Muscle of back (tissue), 3 donors: ENCODE measurements at regions not wholly inside any gene's neighbourhood (a gene's known extent, or its start where the extent isn't known, plus 50 kb on each side); places are given as distances from the start of the nearest gene placed in this dataset.

Experiments used
- DNase-seq, 3 donors: peaks; one replicate each; pipeline versions ENCODE4 v3.0.0 to v3.0.0-alpha.2; 2013

- DNase-seq, result peak in 1 of 3 donors; percentile 30
These were observed 123.8 kb upstream of the PCDH9 start for GRCh38 chr13:67353941-67354340.

GRCh38 chr13:67353031-67353430 lies 122.9 kb upstream of the PCDH9 start:
- no peak for DNase-seq

GRCh38 chr13:67351909-67352308 lies 121.8 kb upstream of the PCDH9 start:
- no peak for DNase-seq

- no peak for DNase-seq
These were observed 121.0 kb upstream of the PCDH9 start for GRCh38 chr13:67351114-67351513.

- no peak for DNase-seq
These were observed 113.6 kb upstream of the PCDH9 start for GRCh38 chr13:67343777-67344176.

- peak in 1 of 3 donors; percentile 2 for DNase-seq
These were observed 111.3 kb upstream of the PCDH9 start for GRCh38 chr13:67341406-67341805.

GRCh38 chr13:67330149-67330548 lies 100.0 kb upstream of the PCDH9 start:
- DNase-seq, result no peak

GRCh38 chr13:67328895-67329294 lies 98.8 kb upstream of the PCDH9 start:
- DNase-seq, result no peak

- no peak for DNase-seq
These were observed 88.7 kb upstream of the PCDH9 start for GRCh38 chr13:67318860-67319259.

- no peak for DNase-seq
These were observed 88.3 kb upstream of the PCDH9 start for GRCh38 chr13:67318398-67318797.

- DNase-seq, result no peak
These were observed 84.3 kb upstream of the PCDH9 start for GRCh38 chr13:67314405-67314804.

- no peak for DNase-seq
These were observed 78.1 kb upstream of the PCDH9 start for GRCh38 chr13:67308004-67308772.

- no peak for DNase-seq
These were observed 76.6 kb upstream of the PCDH9 start for GRCh38 chr13:67306742-67307141.

- DNase-seq, result no peak
These were observed 73.7 kb upstream of the PCDH9 start for GRCh38 chr13:67303661-67304333.

- no peak for DNase-seq
These were observed 69.6 kb upstream of the PCDH9 start for GRCh38 chr13:67299751-67300150.

GRCh38 chr13:67299072-67299635 lies 69.0 kb upstream of the PCDH9 start:
- peak in 1 of 3 donors; percentile 77 for DNase-seq

- DNase-seq, result no peak
These were observed 68.2 kb upstream of the PCDH9 start for GRCh38 chr13:67298297-67298696.

GRCh38 chr13:67296511-67296910 lies 66.4 kb upstream of the PCDH9 start:
- no peak for DNase-seq

- DNase-seq, result no peak
These were observed 62.8 kb upstream of the PCDH9 start for GRCh38 chr13:67292886-67293285.

- DNase-seq, result no peak
These were observed 55.5 kb upstream of the PCDH9 start for GRCh38 chr13:67285611-67286010.

- no peak for DNase-seq
These were observed 53.5 kb upstream of the PCDH9 start for GRCh38 chr13:67283637-67284036.

GRCh38 chr13:67281466-67281865 lies 51.3 kb upstream of the PCDH9 start:
- no peak for DNase-seq
